ENCODE measurements at regions not wholly inside any gene's neighbourhood (a gene's known extent, or its start where the extent isn't known, plus 50 kb on each side); places are given as distances from the start of the nearest gene placed in this dataset.

DNA sequence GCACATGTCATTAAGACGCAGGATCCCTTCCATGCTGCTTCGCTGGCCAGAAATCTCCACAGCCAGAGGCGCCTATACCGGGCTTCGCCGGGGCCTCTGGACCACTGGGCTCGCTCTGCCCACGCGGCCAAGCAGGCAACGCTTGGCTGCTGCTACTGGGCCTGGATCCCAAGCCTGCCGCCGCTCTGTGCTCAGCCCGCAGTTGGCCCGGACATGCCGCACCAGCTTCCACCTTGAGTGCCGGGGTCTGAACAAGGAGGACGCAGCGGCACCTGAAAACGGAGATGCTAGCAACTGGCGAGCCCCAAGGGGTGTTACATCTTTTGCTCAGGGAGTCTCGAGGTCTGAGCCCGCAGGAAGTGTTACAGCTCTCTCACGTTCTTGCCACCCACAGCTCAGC is 409.9 kb upstream of the SGCG start:
- Histone ChIP-seq H2AK5ac (ENCODE audit: low read depth, low read length) (no peak overlapping the region), H3K18ac (ENCODE audit: low read depth, low read length) (no peak overlapping the region), H2BK15ac (ENCODE audit: low read depth, low read length) (no peak overlapping the region), H2AK9ac (replicated peaks; ENCODE audit: low read depth, low read length, poor library complexity) (no peak overlapping the region), H2BK20ac (ENCODE audit: low read depth, low read length) (no peak overlapping the region), H3K79me1 (ENCODE audit: low read depth in 1 of 2, low read length in 2 of 2) (no peaks in the 10 kb centered on the region), H2BK5ac (ENCODE audit: low read depth, low read length, poor library complexity, severe bottlenecking) (no peak overlapping the region), H3K9ac (ENCODE audit: low read depth, low read length) (no peak overlapping the region), H3K9me3 (ENCODE audit: control insufficient read depth, insufficient read depth, low read length) (0 out of 2 replicates have a peak, but pooled peaks cover 2% of the 10 kb centered on the region), H4K91ac (ENCODE audit: insufficient read depth, low read depth, low read length) (no peak overlapping the region), H3K4me3 (ENCODE audit: insufficient read depth, low read depth, low read length) (no peak overlapping the region), H3K4me1 (ENCODE audit: control insufficient read depth, insufficient read depth, low read length) (no peaks in the 10 kb centered on the region), H2AFZ (replicated peaks; ENCODE audit: low read length, poor library complexity) (no peak overlapping the region), H3K9me1 (ENCODE audit: insufficient read depth, low read length) (no peaks in the 10 kb centered on the region), H4K8ac (ENCODE audit: low read depth in 2 of 2, low read length in 2 of 2) (no peak overlapping the region), H3K36me3 (ENCODE audit: control insufficient read depth, insufficient read depth, low read length) (no peaks in the 10 kb centered on the region), H3K4ac (ENCODE audit: low read depth, low read length) (no peak overlapping the region), H3K14ac (replicated peaks; ENCODE audit: low read depth, low read length) (no peak overlapping the region), H3K4me2 (ENCODE audit: low read depth, low read length) (no peak overlapping the region), H3K56ac (ENCODE audit: extremely low read depth, insufficient read depth, low read length) (no peak overlapping the region), H3K27me3 (ENCODE audit: control insufficient read depth, insufficient read depth, low read length) (no peaks in the 10 kb centered on the region), H4K20me1 (ENCODE audit: insufficient read depth, low read length) (no peaks in the 10 kb centered on the region), H2BK120ac (ENCODE audit: low read depth, low read length) (no peak overlapping the region), H3K23ac (ENCODE audit: low read depth, low read length) (no peak overlapping the region), H3K27ac (ENCODE audit: insufficient read depth, low read length) (no peak overlapping the region), H4K5ac (ENCODE audit: low read depth, low read length) (no peak overlapping the region)
- DNase-seq (no peak), ATAC-seq (ENCODE audit: low read depth) (no peak)
- TF ChIP-seq RFX5 (IDR thresholded peaks at IDR 0.05; ENCODE audit: low read depth, low read length): no peak
- TF ChIP-seq BHLHE40 (IDR thresholded peaks at IDR 0.05; ENCODE audit: low read depth, low read length): no peak
- no peak for TF ChIP-seq MAZ (IDR thresholded peaks at IDR 0.05; ENCODE audit: borderline replicate concordance, low read depth, low read length)
- no peak for TF ChIP-seq RAD21 (IDR thresholded peaks at IDR 0.05; ENCODE audit: low read length)
- TF ChIP-seq MAFK (IDR thresholded peaks at IDR 0.05; ENCODE audit: low read depth, low read length): no peak
- no peak for TF ChIP-seq CHD1 (IDR thresholded peaks at IDR 0.05; ENCODE audit: low read depth, low read length)
- no peak for TF ChIP-seq MXI1 (IDR thresholded peaks at IDR 0.05; ENCODE audit: borderline replicate concordance, low read depth, low read length)
- dilution Hi-C loops (cut with HindIII; ENCODE audit: low sequenced_read_pairs, unreplicated experiment): no loop called here
- 86% methylated on average over 16 of the region's 23 CpGs; no CpG with 5 or more reads in 1 of the 2 experiments for WGBS, 2 experiments (ENCODE audit: extremely low coverage in 2 of 2, insufficient read length in 1 of 2)
- in situ Hi-C loops (cut with MboI; ENCODE audit: low sequenced_read_pairs): no loop called here
- BruUV-seq (replicated peaks): no TSS peak
- CTCF ChIA-PET: no interaction called here
- intact Hi-C loops (cut with micrococcal nuclease): no loop called here
- POLR2A ChIA-PET (ENCODE audit: unreplicated experiment): no interaction called here
